KMS-11 (cell line): ENCODE measurements at regions not wholly inside any gene's neighbourhood (a gene's known extent, or its start where the extent isn't known, plus 50 kb on each side); places are given as distances from the start of the nearest gene placed in this dataset.
A peak's percentile ranks its signal among the peaks of the same experiment; 100 is the strongest.

Experiments
- H2AFZ ChIP-seq: fragments of 200-600 bp; sonication (generic); 2 replicates; pipeline ENCODE4 v1.6.1; 2016; ENCODE audit warnings: antibody characterized with exemption, mixed run types, low read depth
- H3K27ac ChIP-seq: fragments of 200-600 bp; sonication (generic); 2 replicates; pipeline ENCODE4 v1.6.1; 2016; ENCODE audit warnings: mild to moderate bottlenecking, mixed run types
- H3K27me3 ChIP-seq: fragments of 200-600 bp; sonication (generic); 2 replicates; pipeline ENCODE4 v1.6.1; 2017; ENCODE audit warnings: mild to moderate bottlenecking, low read depth, mixed run types, moderate library complexity; ENCODE audit not compliant: insufficient read depth
- H3K36me3 ChIP-seq: fragments of 200-600 bp; sonication (generic); 2 replicates; pipeline ENCODE4 v1.6.1; 2017; ENCODE audit warnings: mild to moderate bottlenecking, mixed run types; ENCODE audit not compliant: insufficient read depth
- H3K4me1 ChIP-seq: fragments of 200-600 bp; sonication (generic); 2 replicates; pipeline ENCODE4 v1.6.1; 2016; ENCODE audit warnings: mild to moderate bottlenecking, low read depth, mixed run types; ENCODE audit not compliant: poor library complexity, severe bottlenecking
- H3K4me2 ChIP-seq: fragments of 200-600 bp; sonication (generic); 2 replicates; pipeline ENCODE4 v1.7.0; 2016; ENCODE audit warnings: mild to moderate bottlenecking, mixed run types
- H3K4me3 ChIP-seq: fragments of 200-600 bp; sonication (generic); IDR thresholded peaks from 2 replicates; pipeline ENCODE4 v1.6.1; 2017; ENCODE audit warnings: low read depth, low read length, mixed read lengths; ENCODE audit not compliant: insufficient read depth
- H3K79me2 ChIP-seq: fragments of 200-600 bp; sonication (generic); 2 replicates; pipeline ENCODE4 v1.6.1; 2016; ENCODE audit warnings: low read depth, mixed run types; ENCODE audit not compliant: insufficient read depth
- H3K9ac ChIP-seq: fragments of 200-600 bp; sonication (generic); 2 replicates; pipeline ENCODE4 v1.6.1; 2016; ENCODE audit warnings: mild to moderate bottlenecking, mixed run types
- H4K20me1 ChIP-seq: fragments of 200-600 bp; sonication (generic); 2 replicates; pipeline ENCODE4 v1.6.1; 2016; ENCODE audit warnings: mild to moderate bottlenecking, mixed run types; ENCODE audit not compliant: insufficient read depth
- CTCF ChIP-seq: fragments of 200-600 bp; sonication (generic); conservative IDR thresholded peaks from 2 replicates; pipeline ENCODE4 v1.6.1; 2017; ENCODE audit warnings: low read depth, mild to moderate bottlenecking, antibody characterized with exemption, low read length, moderate library complexity, mixed read lengths

- Histone ChIP-seq H2AFZ (no peak overlapping the region), H3K79me2 (no peaks in the 10 kb centered on the region), H3K36me3 (no peaks in the 10 kb centered on the region), H3K4me1 (no peaks in the 10 kb centered on the region), H4K20me1 (no peaks in the 10 kb centered on the region), H3K9ac (no peak overlapping the region), H3K4me3 (no peak overlapping the region), H3K27ac (no peak overlapping the region), H3K27me3 (peaks cover 15% of the 10 kb centered on the region; the same call in 1 of the 2 replicates), H3K4me2 (no peak overlapping the region)
- no peak for TF ChIP-seq CTCF
Observed at GRCh38 chr16:86872833-86873232, 294.5 kb downstream of the FOXL1 start.

GRCh38 chr16:86874141-86874540 lies 295.8 kb downstream of the FOXL1 start:
- Histone ChIP-seq H3K27me3 (peaks cover 12% of the 10 kb centered on the region; the same call in 1 of the 2 replicates), H3K4me1 (no peaks in the 10 kb centered on the region), H3K4me2 (no peak overlapping the region), H2AFZ (no peak overlapping the region), H3K36me3 (no peaks in the 10 kb centered on the region), H4K20me1 (no peaks in the 10 kb centered on the region), H3K9ac (no peak overlapping the region), H3K79me2 (no peaks in the 10 kb centered on the region), H3K4me3 (no peak overlapping the region), H3K27ac (no peak overlapping the region)
- TF ChIP-seq CTCF = peak; percentile 50

- no peak overlapping the region for H3K27ac ChIP-seq
- H3K4me3 ChIP-seq = no peak overlapping the region
- no peaks in the 10 kb centered on the region for H3K36me3 ChIP-seq
- H4K20me1 ChIP-seq = no peaks in the 10 kb centered on the region
- H2AFZ ChIP-seq = no peak overlapping the region
- no peaks in the 10 kb centered on the region for H3K4me1 ChIP-seq
- no peaks in the 10 kb centered on the region for H3K79me2 ChIP-seq
- H3K9ac ChIP-seq = no peak overlapping the region
- TF ChIP-seq CTCF = no peak
- peaks cover 8% of the 10 kb centered on the region; the same call in 1 of the 2 replicates for H3K27me3 ChIP-seq
- no peak overlapping the region for H3K4me2 ChIP-seq
Observed at GRCh38 chr16:86876499-86876898, 298.1 kb downstream of the FOXL1 start.

GRCh38 chr16:86877108-86877507 lies 298.8 kb downstream of the FOXL1 start:
- Histone ChIP-seq H3K27me3 (peaks cover 5% of the 10 kb centered on the region; the same call in 1 of the 2 replicates), H3K27ac (no peak overlapping the region), H3K4me2 (no peak overlapping the region), H3K4me1 (no peaks in the 10 kb centered on the region), H3K79me2 (no peaks in the 10 kb centered on the region), H3K4me3 (no peak overlapping the region), H3K36me3 (no peaks in the 10 kb centered on the region), H4K20me1 (no peaks in the 10 kb centered on the region), H3K9ac (no peak overlapping the region), H2AFZ (no peak overlapping the region)
- no peak for TF ChIP-seq CTCF
